IPS-18a (cell line): ENCODE measurements at regions not wholly inside any gene's neighbourhood (a gene's known extent, or its start where the extent isn't known, plus 50 kb on each side); places are given as distances from the start of the nearest gene placed in this dataset.

Experiments used
- H3K27ac ChIP-seq: one replicate; pipeline ENCODE4 v1.5.1; 2013; ENCODE audit warnings: low read length
- H3K27me3 ChIP-seq: one replicate; pipeline ENCODE4 v1.6.1; 2013; ENCODE audit warnings: mild to moderate bottlenecking, low read length; ENCODE audit not compliant: control insufficient read depth, insufficient read depth
- H3K36me3 ChIP-seq: one replicate; pipeline ENCODE4 v1.6.1; 2013; ENCODE audit warnings: low read depth, low read length; ENCODE audit not compliant: control insufficient read depth
- H3K4me1 ChIP-seq: one replicate; pipeline ENCODE4 v1.6.1; 2013; ENCODE audit warnings: low read depth, low read length; ENCODE audit not compliant: control insufficient read depth
- H3K4me3 ChIP-seq: one replicate; pipeline ENCODE4 v1.5.1; 2013; ENCODE audit warnings: low read length
- H3K9ac ChIP-seq: one replicate; pipeline ENCODE4 v1.6.1; 2013; ENCODE audit warnings: mild to moderate bottlenecking, low read length, moderate library complexity
- H3K9me3 ChIP-seq: one replicate; pipeline ENCODE4 v1.6.1; 2013; ENCODE audit warnings: low read depth, low read length; ENCODE audit not compliant: control insufficient read depth

DNA sequence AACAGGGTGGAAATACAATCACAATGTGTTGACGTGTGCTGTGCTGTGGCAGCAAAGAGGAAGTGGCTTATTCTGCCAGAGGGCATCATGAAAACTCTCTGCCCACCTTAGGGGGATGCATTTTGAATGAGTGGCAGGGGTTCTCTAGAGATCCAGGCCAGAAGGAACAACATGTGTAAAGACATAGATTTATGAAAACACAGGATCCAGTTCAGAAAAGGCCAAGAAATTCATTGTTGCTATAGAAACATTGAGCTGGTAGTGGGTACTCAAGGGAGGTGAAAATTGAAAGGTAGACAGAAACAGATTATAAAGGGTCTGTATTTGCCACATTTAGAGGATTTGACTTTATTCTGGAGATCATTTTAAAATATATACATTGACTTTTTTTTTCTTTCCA is 417.7 kb downstream of the ENC1 start:
- H3K9ac ChIP-seq = no peak overlapping the region
- H3K4me3 ChIP-seq = no peak overlapping the region
- no peaks in the 10 kb centered on the region for H3K4me1 ChIP-seq
- no peak overlapping the region for H3K27ac ChIP-seq
- no peaks in the 10 kb centered on the region for H3K36me3 ChIP-seq
- peaks cover 3% of the 10 kb centered on the region for H3K9me3 ChIP-seq
- no peaks in the 10 kb centered on the region for H3K27me3 ChIP-seq

DNA sequence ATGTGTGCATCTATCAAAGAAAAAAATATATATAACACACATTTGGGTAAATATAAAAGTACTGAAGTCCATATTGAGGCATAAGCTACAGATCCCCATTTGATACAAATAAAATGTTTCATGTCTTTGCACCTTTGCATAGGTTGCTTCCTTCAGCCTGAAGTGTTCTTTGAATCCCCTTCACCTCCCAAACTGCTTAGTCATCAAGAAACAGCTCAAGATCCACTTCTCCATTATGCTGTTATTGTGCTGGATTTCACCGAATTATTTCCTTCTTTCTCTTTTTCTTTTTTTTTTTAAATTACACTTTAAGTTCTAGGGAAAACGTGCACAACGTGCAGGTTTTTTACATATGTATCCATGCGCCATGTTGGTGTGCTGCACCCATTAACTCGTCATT is 419.1 kb downstream of the ENC1 start:
- Histone ChIP-seq H3K27ac (no peak overlapping the region), H3K9me3 (peaks cover 3% of the 10 kb centered on the region), H3K9ac (no peak overlapping the region), H3K4me1 (no peaks in the 10 kb centered on the region), H3K4me3 (no peak overlapping the region), H3K36me3 (no peaks in the 10 kb centered on the region), H3K27me3 (no peaks in the 10 kb centered on the region)

GRCh38 chr5:74216012-74216411 is 424.5 kb downstream of the ENC1 start:
- H3K27me3 ChIP-seq = no peaks in the 10 kb centered on the region
- H3K9ac ChIP-seq = no peak overlapping the region
- no peaks in the 10 kb centered on the region for H3K9me3 ChIP-seq
- no peak overlapping the region for H3K4me3 ChIP-seq
- no peak overlapping the region for H3K27ac ChIP-seq
- no peaks in the 10 kb centered on the region for H3K4me1 ChIP-seq
- no peaks in the 10 kb centered on the region for H3K36me3 ChIP-seq

DNA sequence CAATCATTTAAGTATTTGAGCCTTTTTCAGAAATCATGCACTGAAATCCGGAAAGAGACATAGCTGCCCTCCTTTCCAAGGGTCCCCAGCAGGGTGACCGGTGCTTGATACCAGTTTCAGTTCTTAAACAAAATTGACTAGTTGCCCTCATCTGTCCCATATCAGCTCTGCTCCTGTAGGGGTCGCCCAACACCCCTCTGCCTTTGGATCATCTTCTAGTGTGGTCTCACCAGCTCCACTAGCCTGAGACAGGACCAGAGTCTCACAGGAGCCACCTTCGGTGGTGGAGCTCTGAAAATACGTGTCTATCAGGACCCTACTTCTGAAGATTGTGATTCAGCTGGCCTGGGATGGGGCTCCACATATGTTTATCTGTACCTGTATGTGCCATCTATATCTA is 428.2 kb downstream of the ENC1 start:
- Histone ChIP-seq H3K27ac (no peak overlapping the region), H3K9ac (no peak overlapping the region), H3K4me3 (no peak overlapping the region), H3K27me3 (no peaks in the 10 kb centered on the region), H3K36me3 (no peaks in the 10 kb centered on the region), H3K4me1 (peaks cover 3% of the 10 kb centered on the region), H3K9me3 (no peaks in the 10 kb centered on the region)

- Histone ChIP-seq H3K36me3 (no peaks in the 10 kb centered on the region), H3K4me3 (no peak overlapping the region), H3K4me1 (peaks cover 14% of the 10 kb centered on the region), H3K9me3 (no peaks in the 10 kb centered on the region), H3K27ac (no peak overlapping the region), H3K27me3 (no peaks in the 10 kb centered on the region), H3K9ac (no peak overlapping the region)
These were observed 431.0 kb downstream of the ENC1 start for GRCh38 chr5:74209571-74209970.

GRCh38 chr5:74206579-74207550 is 433.7 kb downstream of the ENC1 start:
- H3K36me3 ChIP-seq = no peaks in the 10 kb centered on the region
- no peak overlapping the region for H3K9ac ChIP-seq
- H3K27me3 ChIP-seq = no peaks in the 10 kb centered on the region
- H3K4me3 ChIP-seq = no peak overlapping the region
- H3K9me3 ChIP-seq = no peaks in the 10 kb centered on the region
- H3K4me1 ChIP-seq = peaks cover 14% of the 10 kb centered on the region
- H3K27ac ChIP-seq = no peak overlapping the region

DNA sequence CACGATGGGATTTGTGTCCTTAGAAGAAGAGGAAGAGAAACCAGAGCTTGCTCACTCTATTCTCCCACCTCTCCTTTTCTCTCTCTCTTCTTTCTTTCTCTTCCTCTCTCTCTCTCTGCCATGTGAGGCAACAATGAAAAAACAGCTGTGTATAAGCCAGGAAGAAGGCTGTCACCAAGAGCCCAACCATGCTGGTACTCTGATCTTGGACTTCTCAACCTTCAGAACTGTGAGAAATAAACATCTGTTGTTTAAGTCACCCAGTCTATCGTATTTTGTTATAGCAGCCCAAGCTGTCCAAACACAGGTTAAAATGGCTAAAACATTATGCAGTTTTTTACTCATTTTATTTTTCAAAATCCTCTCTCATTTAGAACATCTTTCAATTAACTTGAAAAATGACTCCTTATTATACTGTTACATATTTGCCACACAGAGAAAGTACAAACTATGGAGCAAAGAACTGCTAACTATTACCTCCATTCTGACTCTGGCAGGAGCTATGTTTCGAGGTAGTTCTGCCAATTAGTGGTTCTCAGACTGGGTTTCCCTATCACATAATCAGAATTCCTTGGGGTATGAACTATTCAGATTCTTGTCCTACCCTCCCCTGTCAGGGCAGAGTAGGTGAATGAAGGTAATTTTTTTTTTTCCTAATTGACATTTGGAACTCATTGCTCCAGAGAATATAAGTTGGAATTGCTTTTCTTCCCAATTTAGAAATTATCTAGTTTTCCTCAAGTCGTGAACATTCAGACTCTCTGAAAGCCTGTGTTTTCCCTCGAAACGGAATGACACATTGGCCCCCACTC is 434.6 kb downstream of the ENC1 start:
- no peak overlapping the region for H3K9ac ChIP-seq
- no peak overlapping the region for H3K4me3 ChIP-seq
- no peak overlapping the region for H3K27ac ChIP-seq
- H3K4me1 ChIP-seq = peaks cover 14% of the 10 kb centered on the region
- H3K27me3 ChIP-seq = no peaks in the 10 kb centered on the region
- no peaks in the 10 kb centered on the region for H3K36me3 ChIP-seq
- no peaks in the 10 kb centered on the region for H3K9me3 ChIP-seq

GRCh38 chr5:74201334-74202081 is 439.0 kb downstream of the ENC1 start:
- Histone ChIP-seq H3K9ac (no peak overlapping the region), H3K4me3 (no peak overlapping the region), H3K9me3 (no peaks in the 10 kb centered on the region), H3K27ac (no peak overlapping the region), H3K36me3 (no peaks in the 10 kb centered on the region), H3K4me1 (peaks cover 2% of the 10 kb centered on the region), H3K27me3 (no peaks in the 10 kb centered on the region)

GRCh38 chr5:74200560-74200959 is 440.0 kb downstream of the ENC1 start:
- no peak overlapping the region for H3K9ac ChIP-seq
- H3K27ac ChIP-seq = no peak overlapping the region
- H3K36me3 ChIP-seq = no peaks in the 10 kb centered on the region
- H3K27me3 ChIP-seq = no peaks in the 10 kb centered on the region
- no peaks in the 10 kb centered on the region for H3K4me1 ChIP-seq
- H3K4me3 ChIP-seq = no peak overlapping the region
- H3K9me3 ChIP-seq = no peaks in the 10 kb centered on the region

GRCh38 chr5:74199436-74200210 is 440.9 kb downstream of the ENC1 start:
- Histone ChIP-seq H3K27me3 (no peaks in the 10 kb centered on the region), H3K4me1 (no peaks in the 10 kb centered on the region), H3K36me3 (no peaks in the 10 kb centered on the region), H3K4me3 (no peak overlapping the region), H3K27ac (no peak overlapping the region), H3K9ac (no peak overlapping the region), H3K9me3 (no peaks in the 10 kb centered on the region)

DNA sequence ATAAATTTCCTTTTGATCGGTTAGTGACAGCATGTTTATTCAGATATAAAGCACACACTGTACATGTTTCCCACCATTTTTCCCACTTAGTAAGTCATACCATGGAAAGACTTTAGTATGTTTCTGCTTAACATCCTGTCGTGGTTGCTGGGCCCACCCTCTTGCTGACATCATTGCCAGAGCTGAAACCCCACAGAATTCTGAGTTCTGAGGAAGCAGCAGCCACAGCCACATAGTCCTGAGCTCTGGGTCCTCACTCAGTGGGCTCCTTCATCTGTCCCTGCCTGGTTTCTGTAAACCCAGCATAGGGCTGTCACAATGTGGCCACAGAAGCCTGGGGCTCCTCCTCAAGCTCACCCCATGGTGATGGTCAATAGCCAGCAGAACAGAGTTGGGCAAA is 441.5 kb downstream of the ENC1 start:
- Histone ChIP-seq H3K9ac (no peak overlapping the region), H3K27ac (no peak overlapping the region), H3K9me3 (no peaks in the 10 kb centered on the region)

More for the DNA sequence above, 441.5 kb downstream of the ENC1 start:
- Histone ChIP-seq H3K36me3 (no peaks in the 10 kb centered on the region), H3K4me1 (no peaks in the 10 kb centered on the region), H3K4me3 (no peak overlapping the region), H3K27me3 (no peaks in the 10 kb centered on the region)
